ENCODE measurements at regions not wholly inside any gene's neighbourhood (a gene's known extent, or its start where the extent isn't known, plus 50 kb on each side); places are given as distances from the start of the nearest gene placed in this dataset.

DNA sequence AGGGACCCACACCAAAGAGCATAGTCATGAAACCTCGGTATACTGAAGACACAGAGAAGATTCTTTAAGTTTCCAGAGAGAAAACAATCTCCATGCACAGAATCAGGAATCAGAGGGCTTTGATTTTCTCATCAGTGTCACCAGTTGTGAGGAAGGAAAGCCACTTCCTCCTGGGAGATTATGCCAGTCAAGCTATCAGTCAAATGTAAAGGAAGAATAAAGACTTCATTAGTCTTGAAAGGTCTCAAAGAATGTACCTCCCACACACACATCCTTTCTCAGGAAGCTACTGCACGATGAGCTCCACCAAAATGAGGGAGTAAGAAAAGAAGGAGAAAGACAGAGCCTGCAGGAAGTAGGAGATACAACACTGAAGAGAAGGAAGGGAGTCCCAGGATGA, 486.3 kb downstream of the SHQ1 start:
- H3K36me3 ChIP-seq, result no peaks in the 10 kb centered on the region
- TF ChIP-seq POLR2AphosphoS5 (IDR thresholded peaks at IDR 0.05) (no peak), POLR2A (IDR thresholded peaks at IDR 0.05) (no peak)
- TF ChIP-seq, protein P1, sequence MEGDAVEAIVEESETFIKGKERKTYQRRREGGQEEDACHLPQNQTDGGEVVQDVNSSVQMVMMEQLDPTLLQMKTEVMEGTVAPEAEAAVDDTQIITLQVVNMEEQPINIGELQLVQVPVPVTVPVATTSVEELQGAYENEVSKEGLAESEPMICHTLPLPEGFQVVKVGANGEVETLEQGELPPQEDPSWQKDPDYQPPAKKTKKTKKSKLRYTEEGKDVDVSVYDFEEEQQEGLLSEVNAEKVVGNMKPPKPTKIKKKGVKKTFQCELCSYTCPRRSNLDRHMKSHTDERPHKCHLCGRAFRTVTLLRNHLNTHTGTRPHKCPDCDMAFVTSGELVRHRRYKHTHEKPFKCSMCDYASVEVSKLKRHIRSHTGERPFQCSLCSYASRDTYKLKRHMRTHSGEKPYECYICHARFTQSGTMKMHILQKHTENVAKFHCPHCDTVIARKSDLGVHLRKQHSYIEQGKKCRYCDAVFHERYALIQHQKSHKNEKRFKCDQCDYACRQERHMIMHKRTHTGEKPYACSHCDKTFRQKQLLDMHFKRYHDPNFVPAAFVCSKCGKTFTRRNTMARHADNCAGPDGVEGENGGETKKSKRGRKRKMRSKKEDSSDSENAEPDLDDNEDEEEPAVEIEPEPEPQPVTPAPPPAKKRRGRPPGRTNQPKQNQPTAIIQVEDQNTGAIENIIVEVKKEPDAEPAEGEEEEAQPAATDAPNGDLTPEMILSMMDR (IDR thresholded peaks at IDR 0.05), result no peak
- WGBS, 2 donors (ENCODE audit: low coverage in 1 of 2), result 71 to 74% methylated on average over 2 of the region's 2 CpGs
- no peaks in the 10 kb centered on the region for H3K4me1 ChIP-seq
- no peak overlapping the region for H3K27ac ChIP-seq
- H3K9me3 ChIP-seq, result no peaks in the 10 kb centered on the region
- ATAC-seq, result no peak
- H3K27me3 ChIP-seq, result no peaks in the 10 kb centered on the region
- H3K4me3 ChIP-seq, result no peak overlapping the region

DNA sequence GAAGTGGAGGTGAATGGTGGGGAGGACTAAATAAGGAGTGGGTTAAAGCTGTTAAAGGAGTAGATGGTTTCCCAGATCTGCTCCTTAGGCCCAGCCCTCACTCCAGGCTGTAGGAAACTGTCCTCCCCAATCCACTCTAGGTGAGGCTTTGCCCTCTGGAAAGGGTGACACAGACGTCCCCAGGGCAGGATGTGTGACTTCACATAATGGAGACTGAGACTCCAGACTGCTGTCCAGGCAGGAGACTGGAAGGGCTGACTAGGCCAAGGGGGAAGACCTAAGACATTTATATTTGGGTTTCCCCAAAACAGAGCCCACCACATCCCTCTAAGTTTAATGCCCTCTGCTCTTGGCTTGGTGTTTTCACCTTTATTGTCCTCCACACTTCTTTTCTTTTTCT, 488.5 kb downstream of the SHQ1 start:
- Histone ChIP-seq H3K4me3 (no peak overlapping the region), H3K36me3 (no peaks in the 10 kb centered on the region), H3K4me1 (no peaks in the 10 kb centered on the region), H3K9me3 (no peaks in the 10 kb centered on the region), H3K27ac (no peak overlapping the region), H3K27me3 (no peaks in the 10 kb centered on the region)
- 57 to 100% methylated on average over 1 of the region's 1 CpG for WGBS, 2 donors (ENCODE audit: low coverage in 1 of 2)
- no peak for ATAC-seq
- TF ChIP-seq POLR2AphosphoS5 (IDR thresholded peaks at IDR 0.05) (no peak), POLR2A (IDR thresholded peaks at IDR 0.05) (no peak), EP300 (IDR thresholded peaks at IDR 0.05) (no peak)
- TF ChIP-seq, protein P1 (IDR thresholded peaks at IDR 0.05), result no peak

DNA sequence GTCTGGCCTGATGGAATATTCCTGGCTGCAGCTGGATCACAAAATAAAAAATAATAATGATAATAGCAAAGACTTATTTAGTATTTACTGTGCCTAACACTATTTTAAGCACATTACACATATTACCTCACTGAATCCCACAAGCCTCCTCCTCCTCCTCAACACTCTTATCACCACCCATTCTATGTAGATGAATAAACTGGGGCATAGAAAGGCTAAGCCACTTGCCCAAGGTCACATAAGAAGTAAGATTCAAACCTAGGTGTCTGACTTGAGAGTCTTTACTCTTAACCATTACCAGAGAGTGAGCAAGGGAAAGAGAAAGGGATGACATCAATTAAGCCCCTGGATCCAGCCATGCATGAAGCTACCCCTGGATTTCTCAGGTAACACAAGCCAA, 493.1 kb downstream of the SHQ1 start:
- no peak overlapping the region for H3K27ac ChIP-seq
- no peak for ATAC-seq
- H3K27me3 ChIP-seq, result no peaks in the 10 kb centered on the region
- no peaks in the 10 kb centered on the region for H3K36me3 ChIP-seq
- H3K4me1 ChIP-seq, result no peaks in the 10 kb centered on the region
- no peak overlapping the region for H3K4me3 ChIP-seq
- no peaks in the 10 kb centered on the region for H3K9me3 ChIP-seq
- no peak for TF ChIP-seq POLR2AphosphoS5 (IDR thresholded peaks at IDR 0.05)
- no peak for TF ChIP-seq POLR2A (IDR thresholded peaks at IDR 0.05)
- no peak for TF ChIP-seq EP300 (IDR thresholded peaks at IDR 0.05)
- TF ChIP-seq, protein P1 (IDR thresholded peaks at IDR 0.05), result no peak

DNA sequence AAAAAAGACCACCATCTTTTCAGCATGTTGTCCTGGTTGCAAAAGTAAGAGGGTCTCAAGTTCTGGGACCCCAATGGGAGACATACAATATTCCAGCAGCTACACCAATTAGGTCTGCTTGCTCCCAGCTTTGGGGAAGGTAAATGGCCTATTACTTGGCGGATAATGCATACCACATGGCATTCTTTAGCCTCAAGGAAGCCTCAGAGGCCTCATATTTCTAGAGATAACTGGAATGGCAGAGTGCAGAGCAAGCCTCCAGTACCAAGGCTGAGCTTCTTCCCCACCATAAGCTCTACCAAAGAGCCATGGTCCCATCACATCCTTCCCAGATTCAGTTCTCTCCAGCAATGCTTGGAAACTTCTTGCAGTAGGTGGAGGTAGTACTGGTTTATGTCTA, 493.8 kb downstream of the SHQ1 start:
- no peak overlapping the region for H3K27ac ChIP-seq
- no peaks in the 10 kb centered on the region for H3K4me1 ChIP-seq
- no peaks in the 10 kb centered on the region for H3K27me3 ChIP-seq
- H3K9me3 ChIP-seq, result no peaks in the 10 kb centered on the region
- no peak for ATAC-seq
- WGBS, 2 donors (ENCODE audit: low coverage in 1 of 2), result 80 to 100% methylated on average over 1 of the region's 1 CpG
- H3K4me3 ChIP-seq, result no peak overlapping the region
- no peaks in the 10 kb centered on the region for H3K36me3 ChIP-seq
- TF ChIP-seq EP300 (IDR thresholded peaks at IDR 0.05) (no peak), POLR2A (IDR thresholded peaks at IDR 0.05) (no peak), POLR2AphosphoS5 (IDR thresholded peaks at IDR 0.05) (no peak)
- TF ChIP-seq, protein P1 (IDR thresholded peaks at IDR 0.05), result no peak

DNA sequence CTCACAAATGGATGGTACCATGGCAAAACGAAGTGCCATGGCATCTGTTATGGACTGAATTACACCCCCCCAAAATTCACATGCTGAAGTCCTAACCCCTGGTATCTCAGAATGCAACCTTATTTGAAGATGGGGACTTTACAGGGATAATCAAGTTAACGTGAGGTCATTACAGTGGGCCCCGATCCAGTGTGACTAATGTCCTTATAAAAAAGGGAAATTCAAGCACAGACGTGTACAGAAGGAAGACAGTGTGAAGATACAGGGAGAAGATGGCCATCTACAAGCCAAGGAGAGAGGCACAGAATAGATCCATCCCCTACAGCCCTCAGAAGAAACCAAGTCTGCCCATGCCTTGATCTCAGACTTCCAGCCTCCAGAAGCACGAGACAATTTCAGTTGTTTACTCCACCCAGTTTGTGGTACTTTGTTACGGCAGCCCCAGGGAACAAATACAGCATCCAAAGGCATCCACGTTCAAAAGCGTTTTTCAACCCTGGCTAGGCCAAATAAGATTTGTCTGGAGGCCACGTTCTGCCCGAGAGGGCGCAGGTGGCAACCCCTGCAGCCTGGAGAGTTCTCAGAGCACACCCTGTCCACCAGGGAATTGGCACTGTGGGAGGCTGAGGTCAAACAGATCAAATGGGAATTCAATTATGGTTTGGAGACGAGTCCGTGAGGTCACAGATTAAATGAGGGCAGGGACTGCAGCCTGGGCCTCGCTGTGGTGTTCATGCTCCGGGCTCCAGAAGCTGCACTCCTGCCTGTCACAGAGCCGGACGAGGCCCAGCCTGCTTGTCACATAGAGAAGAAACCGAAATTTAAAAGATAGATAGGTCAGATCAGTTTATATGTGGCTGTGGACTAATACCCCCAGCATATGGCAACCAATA, 494.8 kb downstream of the SHQ1 start:
- Histone ChIP-seq H3K4me1 (peaks cover 0 to 2% (median 0%) of the 10 kb centered on the region in 3 donors), H3K36me3 (no peaks in the 10 kb centered on the region), H3K27ac (no peak overlapping the region), H3K27me3 (no peaks in the 10 kb centered on the region), H3K9me3 (no peaks in the 10 kb centered on the region), H3K4me3 (no peak overlapping the region)
- 81 to 83% methylated on average over 6 to 14 of the region's 18 CpGs for WGBS, 2 donors (ENCODE audit: low coverage in 1 of 2)
- TF ChIP-seq POLR2AphosphoS5 (IDR thresholded peaks at IDR 0.05) (no peak), POLR2A (IDR thresholded peaks at IDR 0.05) (no peak), EP300 (IDR thresholded peaks at IDR 0.05) (no peak)
- TF ChIP-seq, protein P1 (IDR thresholded peaks at IDR 0.05), result no peak
- ATAC-seq, result no peak

All from gastroesophageal sphincter (tissue), 4 donors.